Natural killer cell (primary cell): ENCODE measurements at regions not wholly inside any gene's neighbourhood (a gene's known extent, or its start where the extent isn't known, plus 50 kb on each side); places are given as distances from the start of the nearest gene placed in this dataset.
"Not testable (repeated sequence)": the region's sequence is repeated elsewhere in the genome, so short reads cannot be mapped to it uniquely, and the experiment has no call there.

Experiments used
- ATAC-seq, 3 donors: fragments of 150-1000 bp in 2 of 3; fragments of 200-7000 bp in 1 of 3; cut with Tn5 transposase; 1 replicate in 1 of 3; 2 replicates in 2 of 3; pipeline ENCODE4 v1.10.0; 2021; ENCODE audit warnings: mild to moderate bottlenecking in 2 of 3, moderate library complexity in 2 of 3
- DNase-seq, 2 donors: peaks; one replicate each; pipeline versions ENCODE4 v3.0.0 to v3.0.0-alpha.2; 2013 to 2021; ENCODE audit warnings: mixed read lengths in 1 of 2
- H3K27ac ChIP-seq: one replicate; pipeline ENCODE4 v1.5.1; 2013; ENCODE audit warnings: mild to moderate bottlenecking, low read length
- H3K27me3 ChIP-seq: one replicate; pipeline ENCODE4 v1.6.1; 2013; ENCODE audit warnings: low read length; ENCODE audit not compliant: control insufficient read depth, insufficient read depth
- H3K36me3 ChIP-seq: one replicate; pipeline ENCODE4 v1.6.1; 2013; ENCODE audit warnings: low read length; ENCODE audit not compliant: control insufficient read depth, insufficient read depth
- H3K4me1 ChIP-seq: one replicate; pipeline ENCODE4 v1.6.1; 2013; ENCODE audit warnings: low read length; ENCODE audit not compliant: control insufficient read depth, insufficient read depth
- H3K4me3 ChIP-seq: one replicate; pipeline ENCODE4 v1.5.1; 2013; ENCODE audit warnings: low read length
- H3K9me3 ChIP-seq: one replicate; pipeline ENCODE4 v1.6.1; 2013; ENCODE audit warnings: low read length; ENCODE audit not compliant: control insufficient read depth, insufficient read depth
- H3K27ac Mint-ChIP-seq, 2 donors: one replicate each; pipeline ENCODE4 v1.8.0; 2022; ENCODE audit warnings: mild to moderate bottlenecking in 2 of 2, mixed read lengths in 2 of 2, moderate library complexity in 1 of 2
- H3K27me3 Mint-ChIP-seq, 2 donors: one replicate each; pipeline ENCODE4 v1.8.0; 2022; ENCODE audit warnings: low read depth in 2 of 2, mixed read lengths in 2 of 2
- H3K36me3 Mint-ChIP-seq: one replicate; pipeline ENCODE4 v1.8.0; 2022; ENCODE audit warnings: mixed read lengths
- H3K4me1 Mint-ChIP-seq, 2 donors: one replicate each; pipeline ENCODE4 v1.8.0; 2022; ENCODE audit warnings: mixed read lengths in 2 of 2
- H3K4me3 Mint-ChIP-seq: one replicate; pipeline ENCODE4 v1.8.0; 2022; ENCODE audit warnings: mild to moderate bottlenecking, moderate library complexity, mixed read lengths
- H3K9me3 Mint-ChIP-seq, 2 donors: one replicate each; pipeline ENCODE4 v1.8.0; 2022; ENCODE audit warnings: mixed read lengths in 2 of 2
- WGBS: methylation state at CpG from one replicate; pipeline ENCODE4 v1.1.7; 2013; ENCODE audit warnings: missing lambda C conversion rate; ENCODE audit not compliant: insufficient coverage; 5-methylcytosine and 5-hydroxymethylcytosine counted together
- intact Hi-C: fragments of 100-400 bp; cut with micrococcal nuclease; formaldehyde crosslinking; loops from one replicate; pipeline ENCODE4 v1.14.2; 2022
- TF ChIP-seq, protein P1 (sequence below): fragments of 200-600 bp; IDR thresholded peaks from one replicate; pipeline ENCODE4 v1.8.0; 2022; ENCODE audit warnings: antibody characterized with exemption

DNA sequence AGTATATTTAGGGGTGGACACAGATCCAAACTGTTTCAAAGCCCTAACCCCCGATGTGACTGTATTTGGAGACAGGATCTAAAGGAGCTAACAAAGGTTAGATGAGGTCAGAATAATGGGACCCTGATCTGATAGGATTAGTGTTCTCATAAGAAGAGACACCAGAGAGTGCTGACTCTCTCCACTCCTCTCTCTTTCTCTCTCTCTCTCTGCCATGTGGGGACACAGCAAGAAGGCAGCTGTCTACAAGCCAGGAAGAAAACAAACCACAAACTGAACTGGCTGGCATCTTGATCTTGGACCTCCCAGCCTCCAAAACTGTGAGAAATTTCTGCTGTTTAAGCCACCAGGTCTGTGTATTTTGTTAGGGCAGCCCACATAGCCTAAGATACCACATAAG lies 84.7 kb upstream of the KDM7A start:
- Histone ChIP-seq H3K36me3 (no peaks in the 10 kb centered on the region), H3K27ac (no peak overlapping the region), H3K4me3 (no peak overlapping the region), H3K27me3 (no peaks in the 10 kb centered on the region), H3K9me3 (no peaks in the 10 kb centered on the region), H3K4me1 (peaks cover 17% of the 10 kb centered on the region)
- peak overlapping the region; percentile 27 to 57 for H3K27ac Mint-ChIP-seq
- H3K36me3 Mint-ChIP-seq = no peaks in the 10 kb centered on the region
- TF ChIP-seq, protein P1, sequence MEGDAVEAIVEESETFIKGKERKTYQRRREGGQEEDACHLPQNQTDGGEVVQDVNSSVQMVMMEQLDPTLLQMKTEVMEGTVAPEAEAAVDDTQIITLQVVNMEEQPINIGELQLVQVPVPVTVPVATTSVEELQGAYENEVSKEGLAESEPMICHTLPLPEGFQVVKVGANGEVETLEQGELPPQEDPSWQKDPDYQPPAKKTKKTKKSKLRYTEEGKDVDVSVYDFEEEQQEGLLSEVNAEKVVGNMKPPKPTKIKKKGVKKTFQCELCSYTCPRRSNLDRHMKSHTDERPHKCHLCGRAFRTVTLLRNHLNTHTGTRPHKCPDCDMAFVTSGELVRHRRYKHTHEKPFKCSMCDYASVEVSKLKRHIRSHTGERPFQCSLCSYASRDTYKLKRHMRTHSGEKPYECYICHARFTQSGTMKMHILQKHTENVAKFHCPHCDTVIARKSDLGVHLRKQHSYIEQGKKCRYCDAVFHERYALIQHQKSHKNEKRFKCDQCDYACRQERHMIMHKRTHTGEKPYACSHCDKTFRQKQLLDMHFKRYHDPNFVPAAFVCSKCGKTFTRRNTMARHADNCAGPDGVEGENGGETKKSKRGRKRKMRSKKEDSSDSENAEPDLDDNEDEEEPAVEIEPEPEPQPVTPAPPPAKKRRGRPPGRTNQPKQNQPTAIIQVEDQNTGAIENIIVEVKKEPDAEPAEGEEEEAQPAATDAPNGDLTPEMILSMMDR = no peak
- 100% methylated on average over 1 of the region's 1 CpG for WGBS
- H3K4me3 Mint-ChIP-seq = no peak overlapping the region
- H3K9me3 Mint-ChIP-seq = no peaks in the 10 kb centered on the region
- H3K27me3 Mint-ChIP-seq = no peaks in the 10 kb centered on the region
- ATAC-seq (peak in 1 of 3 donors; percentile 13), DNase-seq (peak in 1 of 2 donors; percentile 29)
- H3K4me1 Mint-ChIP-seq = peaks cover 24 to 26% of the 10 kb centered on the region in 2 donors
- intact Hi-C loops = no loop called here

DNA sequence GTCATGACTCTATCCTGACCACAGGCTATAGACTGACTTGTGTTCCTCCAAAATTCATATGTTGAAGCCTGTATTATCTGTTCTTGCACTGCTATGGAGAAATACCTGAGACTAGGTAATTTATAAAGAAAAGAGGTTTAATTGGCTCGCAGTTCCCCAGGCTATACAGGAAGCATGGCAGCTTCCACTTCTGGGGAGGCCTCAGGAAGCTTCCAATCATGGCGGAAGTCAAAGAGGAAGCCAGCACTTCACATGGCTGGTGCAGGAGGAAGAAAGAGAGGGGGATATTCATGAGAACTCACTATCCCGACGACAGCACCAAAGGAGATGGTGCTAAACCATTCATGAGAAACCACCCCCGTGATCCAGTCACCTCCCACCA lies 84.3 kb upstream of the KDM7A start:
- peaks cover 17% of the 10 kb centered on the region for H3K4me1 ChIP-seq
- Mint-ChIP-seq H3K4me3 (no peak overlapping the region), H3K27ac (peak overlapping the region; percentile 27 to 57), H3K36me3 (no peaks in the 10 kb centered on the region), H3K27me3 (no peaks in the 10 kb centered on the region), H3K4me1 (peaks cover 24 to 26% of the 10 kb centered on the region in 2 donors), H3K9me3 (no peaks in the 10 kb centered on the region)
- no peaks in the 10 kb centered on the region for H3K36me3 ChIP-seq
- DNase-seq (no peak), ATAC-seq (no peak)
- no peaks in the 10 kb centered on the region for H3K27me3 ChIP-seq
- H3K4me3 ChIP-seq = no peak overlapping the region
- 80% methylated on average over 5 of the region's 5 CpGs for WGBS
- intact Hi-C loops = no loop called here
- H3K27ac ChIP-seq = no peak overlapping the region
- no peaks in the 10 kb centered on the region for H3K9me3 ChIP-seq
- TF ChIP-seq, protein P1 = no peak

DNA sequence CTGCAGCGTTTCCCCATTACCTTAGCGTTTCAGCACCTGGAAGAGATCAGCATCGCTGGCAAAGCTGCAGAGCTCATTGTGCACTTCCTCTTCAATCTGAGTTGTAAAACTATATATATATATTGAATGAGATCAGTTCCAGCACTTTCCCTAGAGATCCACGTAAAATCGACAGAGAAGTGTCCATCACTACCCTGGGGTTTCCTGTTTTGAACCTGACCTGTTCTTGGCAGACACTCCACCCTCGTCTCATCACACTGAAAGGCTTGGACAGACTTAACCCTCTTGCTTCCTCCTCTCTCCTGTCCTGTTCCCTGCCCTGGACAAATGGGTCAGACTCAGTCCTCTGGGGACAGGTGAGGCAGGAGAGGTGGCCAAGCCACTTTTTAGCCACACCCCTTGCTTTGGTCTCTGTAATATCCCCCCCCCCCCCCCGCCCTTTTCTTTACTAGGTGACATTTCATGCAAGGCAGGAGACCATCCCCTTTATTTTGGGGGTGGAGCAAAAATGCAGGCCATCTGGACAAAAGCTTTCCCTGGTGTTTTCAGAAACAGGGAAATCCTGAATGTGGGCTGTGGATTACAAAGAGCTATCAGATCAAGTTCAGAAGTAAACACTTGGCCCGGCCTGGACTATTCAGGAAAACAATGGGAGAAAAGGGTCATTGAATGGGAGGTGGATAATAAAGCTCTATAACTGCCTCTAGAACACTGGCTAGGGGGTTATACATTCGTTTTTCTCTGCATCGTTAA lies 83.7 kb upstream of the KDM7A start:
- no peaks in the 10 kb centered on the region for H3K36me3 ChIP-seq
- H3K4me3 ChIP-seq = no peak overlapping the region
- 56% methylated on average over 8 of the region's 10 CpGs for WGBS
- no peaks in the 10 kb centered on the region for H3K36me3 Mint-ChIP-seq
- ATAC-seq = no peak
- no peaks in the 10 kb centered on the region for H3K9me3 Mint-ChIP-seq
- no peak overlapping the region for H3K27ac Mint-ChIP-seq
- H3K27ac ChIP-seq = no peak overlapping the region
- no peaks in the 10 kb centered on the region for H3K27me3 Mint-ChIP-seq
- peaks cover 24 to 26% of the 10 kb centered on the region in 2 donors for H3K4me1 Mint-ChIP-seq
- TF ChIP-seq, protein P1 = no peak
- H3K4me1 ChIP-seq = peaks cover 17% of the 10 kb centered on the region
- intact Hi-C loops = no loop called here
- no peaks in the 10 kb centered on the region for H3K27me3 ChIP-seq
- no peak for DNase-seq
- H3K9me3 ChIP-seq = no peaks in the 10 kb centered on the region
- H3K4me3 Mint-ChIP-seq = no peak overlapping the region

DNA sequence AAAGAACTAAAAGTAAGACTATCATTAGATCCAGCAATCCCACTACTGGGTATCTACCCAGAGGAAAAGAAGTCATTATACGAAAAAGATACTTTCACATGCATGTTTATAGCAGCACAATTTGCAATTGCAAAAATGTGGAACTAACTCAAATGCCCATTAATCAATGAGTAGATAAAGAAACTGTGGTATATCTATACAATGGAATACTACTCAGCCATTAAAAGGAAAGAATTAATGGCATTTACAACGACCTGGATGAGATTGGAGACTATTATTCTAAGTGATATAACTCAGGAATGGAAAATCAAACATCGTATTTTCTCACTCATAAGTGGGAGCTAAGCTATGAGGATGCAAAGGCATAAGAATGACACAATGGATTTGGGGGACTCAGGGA lies 80.5 kb upstream of the KDM7A start:
- DNase-seq, intact Hi-C loops, H3K27me3 ChIP-seq, H3K27me3 Mint-ChIP-seq, H3K4me3 ChIP-seq, H3K36me3 Mint-ChIP-seq, H3K9me3 ChIP-seq, ATAC-seq, H3K27ac Mint-ChIP-seq, H3K4me3 Mint-ChIP-seq, H3K36me3 ChIP-seq, H3K9me3 Mint-ChIP-seq, H3K27ac ChIP-seq: not testable (repeated sequence)
- 83% methylated on average over 2 of the region's 3 CpGs for WGBS
- peaks cover 27% of the 10 kb centered on the region for H3K4me1 ChIP-seq
- H3K4me1 Mint-ChIP-seq = peaks cover 34% of the 10 kb centered on the region in 2 donors

DNA sequence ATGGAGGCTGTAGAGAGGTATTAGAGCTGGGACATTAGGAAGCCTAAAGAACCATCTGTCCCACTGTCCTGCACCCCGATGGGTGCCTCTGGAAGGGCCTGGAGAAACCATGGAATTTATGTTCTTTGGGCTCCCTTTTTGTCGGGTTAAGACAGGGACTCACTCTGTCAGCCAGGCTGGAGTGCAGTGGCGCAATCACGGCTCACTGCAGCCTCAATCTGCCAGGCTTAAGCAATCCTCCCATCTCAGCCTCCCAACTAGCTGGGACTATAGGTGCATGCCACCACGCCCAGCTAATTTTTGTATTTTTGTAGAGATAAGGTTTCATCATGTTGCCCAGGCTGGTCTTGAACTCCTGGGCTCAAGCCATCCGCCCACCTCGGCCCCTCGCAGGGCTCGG lies 78.2 kb upstream of the KDM7A start:
- DNase-seq, H3K36me3 Mint-ChIP-seq, H3K27me3 ChIP-seq, H3K36me3 ChIP-seq, H3K27ac Mint-ChIP-seq, ATAC-seq, H3K9me3 ChIP-seq, H3K27ac ChIP-seq, H3K27me3 Mint-ChIP-seq, intact Hi-C loops, H3K9me3 Mint-ChIP-seq, H3K4me3 Mint-ChIP-seq, H3K4me3 ChIP-seq: not testable (repeated sequence)
- H3K4me1 ChIP-seq = peaks cover 26% of the 10 kb centered on the region
- H3K4me1 Mint-ChIP-seq = peaks cover 28 to 29% of the 10 kb centered on the region in 2 donors
- WGBS = 96% methylated on average over 9 of the region's 9 CpGs
